Dermis blood vessel endothelial cell (primary cell): ENCODE measurements at regions not wholly inside any gene's neighbourhood (a gene's known extent, or its start where the extent isn't known, plus 50 kb on each side); places are given as distances from the start of the nearest gene placed in this dataset.

ENCODE experiments used
- DNase-seq: peaks from one replicate; pipeline ENCODE4 v3.0.0; 2010

DNA sequence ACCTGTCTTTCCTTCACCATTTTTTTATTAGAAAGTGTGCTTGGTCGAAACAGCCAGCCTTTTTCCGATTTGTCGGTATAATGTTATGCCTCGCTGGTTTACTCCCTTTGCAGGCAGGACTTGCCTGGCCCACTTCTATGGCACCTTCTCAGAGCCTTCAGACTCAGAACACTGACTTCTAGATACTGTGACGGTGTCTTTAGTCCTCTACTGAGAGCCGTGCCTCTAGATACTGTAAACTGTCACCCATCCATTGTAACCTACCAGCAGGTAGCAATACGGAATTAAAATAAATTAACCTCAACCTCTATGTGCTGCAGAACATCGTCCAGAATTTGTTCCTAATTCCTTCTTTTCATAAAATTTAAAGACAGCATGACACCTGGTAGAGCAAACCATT is 247.7 kb upstream of the TTC14 start:
- no peak for DNase-seq

- DNase-seq = peak; percentile 30
Measured at GRCh38 chr3:180358179-180358578, 243.8 kb upstream of the TTC14 start.

GRCh38 chr3:180359061-180359952 is 242.7 kb upstream of the TTC14 start:
- no peak for DNase-seq

- no peak for DNase-seq
Measured at GRCh38 chr3:180359953-180360279, 242.0 kb upstream of the TTC14 start.

DNA sequence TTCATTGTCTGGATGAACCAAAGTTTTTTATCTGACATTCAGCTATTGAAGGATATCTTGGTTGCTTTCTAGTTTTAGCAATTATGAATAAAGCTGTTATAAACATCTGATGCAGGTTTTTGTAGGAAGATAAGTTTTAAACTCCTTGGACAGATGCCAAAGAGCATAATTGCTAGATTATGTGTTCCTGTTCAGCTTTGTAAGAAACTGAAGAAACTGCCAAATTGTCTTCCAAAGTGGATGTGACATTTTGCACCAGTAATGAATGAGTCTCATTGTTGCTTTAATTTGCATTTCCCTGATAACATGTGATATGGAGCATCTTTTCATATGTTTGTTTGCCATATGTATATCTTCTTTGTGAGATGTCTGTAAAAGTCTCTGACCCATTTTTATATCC is 239.9 kb upstream of the TTC14 start:
- no peak for DNase-seq

GRCh38 chr3:180375831-180376230 is 226.1 kb upstream of the TTC14 start:
- DNase-seq = no peak

DNA sequence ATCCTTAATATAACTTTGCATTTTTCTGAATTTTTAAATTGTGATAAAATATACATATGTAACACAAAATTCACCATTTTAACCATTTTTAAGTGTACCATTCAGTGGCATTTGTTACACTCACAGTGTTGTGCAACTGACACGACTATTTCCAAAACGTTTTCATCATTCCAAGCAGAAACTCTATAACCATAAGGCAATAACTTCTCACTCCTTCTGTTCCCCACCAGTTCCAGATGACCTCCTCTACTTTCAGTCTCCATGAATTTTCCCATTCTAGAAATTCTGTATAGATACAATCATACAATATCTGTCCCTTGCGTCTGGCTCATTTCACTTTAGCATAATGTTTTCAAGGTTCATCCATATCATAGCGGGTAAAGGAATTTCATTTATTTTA is 223.5 kb upstream of the TTC14 start:
- no peak for DNase-seq

DNA sequence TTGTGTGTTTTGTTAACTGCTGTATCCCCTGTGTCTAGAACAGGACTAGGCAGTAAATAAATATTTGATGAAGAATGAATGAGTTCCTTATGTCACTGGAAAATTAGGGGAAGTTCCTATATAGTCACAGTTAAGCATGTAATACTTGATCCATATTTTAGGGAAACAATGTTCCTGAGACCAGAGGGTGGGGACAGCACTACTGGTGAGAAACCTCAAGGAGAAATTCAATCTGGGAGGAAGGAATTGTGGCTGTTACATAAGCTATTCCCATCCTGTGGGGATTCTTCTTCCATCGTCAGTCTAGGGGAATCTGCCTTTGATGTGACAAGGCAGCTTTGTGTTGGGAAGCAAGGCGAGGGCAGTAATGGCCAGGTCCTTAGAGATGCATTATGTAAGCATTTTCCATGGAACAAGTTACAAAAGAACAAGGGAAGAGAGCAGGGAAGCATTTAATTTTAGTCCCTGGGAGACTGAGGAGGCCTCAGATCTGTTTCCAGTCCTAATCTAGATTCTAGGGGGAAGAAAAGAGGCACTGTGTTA is 219.3 kb upstream of the TTC14 start:
- no peak for DNase-seq

DNA sequence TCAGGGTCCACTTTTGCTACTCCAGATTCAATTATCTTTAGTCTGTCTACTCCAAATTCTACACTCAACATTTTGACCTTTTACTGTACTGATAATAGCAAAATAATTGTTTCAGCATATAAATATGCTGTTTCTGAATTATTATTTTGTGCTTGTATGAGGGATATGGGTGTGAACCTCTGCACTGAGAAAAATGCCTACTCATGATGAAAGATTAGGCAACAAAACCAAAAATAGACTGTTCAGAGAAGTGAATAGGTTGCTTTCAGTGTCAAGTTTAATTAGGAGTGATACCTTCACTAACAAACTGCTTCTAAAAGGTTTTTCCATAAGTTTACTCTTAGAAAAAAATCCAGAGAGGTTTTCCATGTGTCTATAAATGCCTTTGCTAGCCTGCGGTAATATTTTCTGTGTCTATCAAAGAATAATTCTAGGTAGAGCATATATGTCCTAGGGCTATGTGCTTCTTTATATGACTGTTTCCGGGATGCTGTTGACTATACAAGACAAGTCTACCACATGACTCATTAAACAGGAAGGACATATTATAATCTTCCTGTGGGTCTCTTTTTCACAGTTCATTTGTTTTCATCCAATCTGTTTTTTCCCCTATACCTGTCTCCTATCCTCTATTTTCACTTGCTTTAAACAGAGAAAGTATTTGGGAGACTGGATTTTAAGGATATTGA is 218.5 kb upstream of the TTC14 start:
- no peak for DNase-seq

GRCh38 chr3:180390313-180390712 is 211.7 kb upstream of the TTC14 start:
- DNase-seq = no peak

DNA sequence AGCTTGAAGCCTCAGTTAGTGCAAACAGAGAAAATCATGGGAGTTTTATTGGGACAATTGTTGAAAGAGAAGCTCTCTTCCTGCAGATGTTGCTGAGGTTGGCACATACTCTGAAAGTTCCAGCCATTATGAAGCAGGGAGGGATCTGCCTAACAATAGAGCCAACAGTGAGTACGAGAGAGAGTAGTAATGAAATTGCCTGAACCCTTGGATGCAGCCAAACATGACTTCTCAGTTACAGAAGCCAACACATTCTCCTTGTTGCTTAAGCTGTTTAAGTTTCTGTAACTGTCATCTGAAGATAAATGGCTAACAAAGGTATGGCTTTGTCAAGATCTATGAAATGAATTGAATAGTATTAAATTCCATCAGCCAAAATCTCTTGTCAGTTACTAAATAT is 211.0 kb upstream of the TTC14 start:
- no peak for DNase-seq

- no peak for DNase-seq
Measured at GRCh38 chr3:180401226-180401625, 200.7 kb upstream of the TTC14 start.

DNA sequence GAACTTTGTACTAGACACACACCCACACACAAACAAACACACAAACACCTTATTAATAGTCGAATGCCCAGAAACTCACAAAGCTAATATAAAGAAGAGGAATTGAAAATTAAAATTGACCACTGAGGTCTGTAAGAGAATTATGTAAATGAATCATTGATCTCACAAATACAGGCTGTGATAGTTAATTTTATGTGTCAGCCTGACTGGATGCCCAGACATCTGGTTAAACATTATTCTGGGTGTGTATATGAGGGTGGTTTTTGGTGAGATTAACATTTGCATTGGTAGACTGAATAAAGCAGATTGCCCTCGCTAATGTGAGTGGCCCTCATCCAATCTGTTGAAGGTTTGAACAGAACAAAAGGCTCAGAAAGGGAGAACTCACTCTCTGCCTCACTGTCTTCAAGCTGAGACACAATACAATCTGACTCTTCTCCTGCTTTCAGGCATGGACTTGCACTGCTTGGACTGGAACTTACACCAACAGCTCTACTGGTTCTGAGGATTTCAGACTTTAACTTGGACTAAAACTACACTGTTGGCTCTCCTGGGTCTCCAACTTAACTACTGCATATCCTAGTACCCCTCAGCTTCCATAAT is 199.4 kb upstream of the TTC14 start:
- DNase-seq = no peak

- DNase-seq = no peak
Measured at GRCh38 chr3:180403156-180403555, 198.8 kb upstream of the TTC14 start.

GRCh38 chr3:180408654-180409053 is 193.3 kb upstream of the TTC14 start:
- peak; percentile 46 for DNase-seq

- peak; percentile 5 for DNase-seq
Measured at GRCh38 chr3:180409170-180409569, 192.8 kb upstream of the TTC14 start.

GRCh38 chr3:180409883-180410282 is 192.1 kb upstream of the TTC14 start:
- no peak for DNase-seq

GRCh38 chr3:180414157-180414556 is 187.8 kb upstream of the TTC14 start:
- DNase-seq = no peak

DNA sequence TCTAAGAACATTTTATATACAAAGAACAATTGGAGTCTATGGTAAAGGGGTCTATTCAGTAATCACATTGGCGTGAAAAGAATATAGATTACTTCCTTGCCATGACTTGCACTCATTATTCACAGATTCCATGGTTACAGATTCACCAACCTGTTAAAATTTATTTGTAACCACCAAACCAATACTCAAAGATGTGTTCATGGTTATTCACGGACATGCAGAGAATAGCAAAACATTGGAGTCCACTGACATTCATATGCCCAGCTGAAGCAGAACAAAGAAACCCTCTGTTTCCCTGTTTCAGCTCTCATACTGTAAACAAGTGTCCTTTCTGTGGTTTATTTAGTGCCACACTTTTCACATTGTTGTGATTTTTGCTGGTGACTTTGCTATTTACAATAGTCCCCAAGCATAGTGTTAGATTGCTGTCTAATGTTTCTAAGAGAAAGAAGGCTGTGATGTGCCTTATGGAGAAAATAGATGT is 185.8 kb upstream of the TTC14 start:
- DNase-seq = no peak

GRCh38 chr3:180417241-180417640 is 184.7 kb upstream of the TTC14 start:
- no peak for DNase-seq

DNA sequence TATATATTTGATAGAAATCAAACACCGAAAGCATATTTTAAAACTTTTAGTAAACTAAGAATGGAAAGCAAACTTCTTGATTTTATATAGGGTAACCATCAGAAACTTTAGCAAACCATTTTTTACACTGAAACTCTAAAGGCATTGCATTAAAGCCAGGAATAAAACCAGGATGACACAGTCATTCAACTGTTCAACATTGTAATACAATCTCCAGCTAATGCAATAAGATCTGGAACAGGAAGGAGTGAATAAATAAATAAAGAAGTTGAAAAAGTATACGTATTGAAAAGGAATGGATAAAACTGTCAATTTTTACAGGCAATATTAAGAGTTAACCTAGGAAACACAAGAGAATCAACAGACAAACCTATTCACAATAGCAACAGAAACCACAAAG is 181.9 kb upstream of the TTC14 start:
- DNase-seq = no peak

GRCh38 chr3:180420804-180421203 is 181.2 kb upstream of the TTC14 start:
- DNase-seq = no peak

DNA sequence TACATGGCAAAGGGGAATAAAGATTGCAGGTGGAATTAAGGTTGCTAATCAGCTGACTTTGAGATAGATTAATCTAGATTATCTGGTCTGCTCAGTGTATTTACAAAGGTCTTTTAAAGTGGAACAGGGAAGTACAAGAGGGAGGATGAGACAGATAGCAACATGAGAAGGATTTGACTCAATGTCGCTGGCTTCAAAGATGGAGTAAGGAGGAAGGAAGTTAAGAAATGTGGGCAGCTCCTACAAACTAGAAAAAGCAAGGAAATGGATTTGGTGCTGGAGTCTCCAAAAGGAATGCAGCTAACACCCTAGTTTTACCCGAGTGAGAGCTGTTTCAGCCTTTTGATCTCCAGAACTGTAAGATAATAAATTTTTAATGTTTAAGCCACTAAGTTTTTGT is 180.7 kb upstream of the TTC14 start:
- no peak for DNase-seq

DNA sequence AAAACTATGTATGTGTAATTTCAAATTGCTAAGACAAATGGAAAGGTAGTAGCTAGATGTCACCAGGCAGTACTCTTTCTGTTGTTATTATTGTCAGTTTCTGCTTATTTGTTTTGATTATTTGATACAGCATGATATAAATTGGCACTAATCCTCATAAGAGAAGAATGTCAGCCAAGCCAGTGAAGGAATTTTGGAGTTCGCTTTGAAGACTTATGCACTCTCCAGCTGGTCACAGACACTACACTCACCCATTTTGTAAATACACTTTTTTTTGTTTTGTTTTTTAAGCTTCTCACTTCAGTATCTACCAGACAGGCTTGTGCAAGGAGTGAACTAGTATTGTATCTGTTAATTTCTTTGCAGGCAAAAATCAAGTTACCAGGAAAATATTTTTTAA is 180.2 kb upstream of the TTC14 start:
- DNase-seq = no peak
